ENCODE measurements at regions not wholly inside any gene's neighbourhood (a gene's known extent, or its start where the extent isn't known, plus 50 kb on each side); places are given as distances from the start of the nearest gene placed in this dataset.
"Not testable (repeated sequence)": the region's sequence is repeated elsewhere in the genome, so short reads cannot be mapped to it uniquely, and the experiment has no call there.

GRCh38 chr6:112511441-112511840 lies 164.3 kb downstream of the RFPL4B start:
- DNase-seq (ENCODE audit: low read depth), result no peak

DNA sequence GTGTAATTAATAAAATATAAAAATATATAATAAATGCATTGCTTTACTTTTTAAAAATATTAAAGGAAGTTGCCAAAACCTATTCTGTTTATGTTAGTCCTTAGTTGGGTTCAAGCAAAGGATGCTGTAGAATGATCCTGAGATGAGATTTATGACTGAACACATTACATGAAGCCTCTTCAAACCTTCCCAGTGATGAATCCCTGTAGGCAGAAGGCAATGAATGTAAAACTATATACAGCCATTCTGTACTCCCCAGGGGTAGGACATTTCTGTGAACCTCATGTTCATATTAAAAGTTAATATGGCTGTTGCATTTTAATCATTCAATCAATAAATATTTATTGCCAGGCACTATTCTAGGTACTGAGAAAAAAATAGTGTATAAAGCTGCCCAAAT lies 166.0 kb downstream of the RFPL4B start:
- no peak for DNase-seq (ENCODE audit: low read depth)

DNA sequence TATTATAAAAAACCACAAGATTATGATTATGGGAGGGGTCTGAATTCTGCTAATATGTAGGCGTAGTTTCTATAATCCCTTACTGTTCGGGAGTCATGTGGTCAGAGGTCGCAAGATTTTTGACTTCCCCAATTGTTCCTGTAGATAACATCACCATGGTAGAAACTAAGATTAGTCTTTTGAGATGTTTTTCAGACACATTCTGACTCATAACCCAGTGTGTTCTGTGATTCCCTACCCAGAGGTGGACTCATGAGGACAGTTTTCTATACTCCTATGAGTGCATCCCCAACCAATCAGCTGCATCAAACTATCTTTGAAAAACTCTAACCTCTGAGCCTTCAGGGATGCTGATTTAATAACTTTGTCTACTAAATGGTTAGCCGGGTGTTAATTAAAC lies 175.5 kb downstream of the RFPL4B start:
- no peak for DNase-seq (ENCODE audit: low read depth)

GRCh38 chr6:112524071-112524470 lies 176.9 kb downstream of the RFPL4B start:
- DNase-seq (ENCODE audit: low read depth), result no peak

DNA sequence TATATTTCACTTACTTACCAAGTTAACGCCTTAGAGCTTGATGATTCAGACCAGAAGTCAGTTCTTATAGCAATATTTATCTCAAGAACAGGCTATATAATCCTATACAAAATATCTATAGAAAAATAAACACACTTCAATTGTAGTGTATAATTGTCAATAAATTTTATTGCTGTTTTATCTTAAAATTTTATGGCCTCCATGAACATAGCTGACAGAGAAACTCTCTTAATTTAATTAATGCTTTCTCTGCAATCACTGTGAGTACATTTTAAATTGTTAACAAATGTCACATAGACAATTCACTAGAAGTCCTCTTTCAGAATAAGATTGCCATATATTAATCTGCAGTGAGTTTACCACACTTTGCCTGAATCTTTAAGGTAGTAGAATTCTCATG lies 178.6 kb downstream of the RFPL4B start:
- DNase-seq (ENCODE audit: low read depth), result no peak

DNA sequence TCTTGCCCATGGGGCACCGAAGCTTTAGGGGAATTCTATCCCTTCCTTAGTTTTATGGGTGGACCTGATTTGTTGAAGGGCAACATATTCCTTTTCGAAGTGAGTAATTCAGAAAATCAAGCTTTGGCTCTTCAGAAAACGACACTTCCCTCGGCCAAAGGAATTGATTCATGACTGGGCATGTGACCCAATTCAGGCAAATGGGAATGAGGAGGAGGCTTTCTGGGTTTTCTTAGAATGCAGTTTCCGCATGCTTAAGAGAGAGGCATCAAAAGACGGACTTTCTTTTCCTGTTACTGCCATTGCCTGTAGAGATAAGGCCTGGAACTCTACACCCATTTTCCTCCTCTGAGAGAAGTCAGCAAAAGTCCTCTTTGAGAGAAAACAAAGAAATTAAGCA lies 179.5 kb downstream of the RFPL4B start:
- no peak for DNase-seq (ENCODE audit: low read depth)

DNA sequence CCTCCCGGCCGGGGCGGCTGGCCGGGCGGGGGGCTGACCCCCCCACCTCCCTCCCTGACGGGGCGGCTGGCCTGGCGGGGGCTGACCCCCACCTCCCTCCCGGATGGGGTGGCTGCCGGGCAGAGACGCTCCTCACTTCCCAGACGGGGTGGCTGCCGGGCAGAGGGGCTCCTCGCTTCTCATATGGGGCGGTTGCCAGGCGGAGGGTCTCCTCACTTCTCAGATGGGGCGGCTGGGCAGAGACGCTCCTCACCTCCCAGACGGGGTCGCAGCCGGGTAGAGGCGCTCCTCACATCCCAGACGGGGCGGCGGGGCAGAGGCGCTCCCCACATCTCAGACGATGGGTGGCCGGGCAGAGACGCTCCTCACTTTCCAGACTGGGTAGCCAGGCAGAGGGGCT lies 181.2 kb downstream of the RFPL4B start:
- DNase-seq (ENCODE audit: low read depth), result not testable (repeated sequence)

- DNase-seq (ENCODE audit: low read depth), result no peak
Observed at GRCh38 chr6:112535816-112536215, 188.7 kb downstream of the RFPL4B start.

GRCh38 chr6:112539355-112539754 lies 192.2 kb downstream of the RFPL4B start:
- DNase-seq (ENCODE audit: low read depth), result no peak

DNA sequence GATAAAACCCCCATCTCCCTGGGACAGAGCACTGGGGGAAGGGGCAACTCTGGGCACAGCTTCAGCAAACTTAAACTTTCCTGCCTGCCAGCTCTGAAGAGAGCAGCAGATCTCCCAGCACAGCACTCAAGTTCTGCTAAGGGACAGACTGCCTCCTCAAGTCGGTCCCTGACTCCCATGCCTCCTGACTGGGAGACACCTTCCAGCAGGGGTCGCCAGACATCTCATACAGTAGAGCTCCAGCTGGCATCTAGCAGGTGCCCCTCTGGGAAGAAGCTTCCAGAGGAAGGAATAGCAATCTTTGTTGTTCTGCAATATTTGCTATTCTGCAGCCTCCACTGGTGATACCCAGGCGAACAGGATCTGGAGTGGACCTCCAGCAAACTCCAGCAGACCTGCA lies 194.7 kb downstream of the RFPL4B start:
- not testable (repeated sequence) for DNase-seq (ENCODE audit: low read depth)

GRCh38 chr6:112547321-112548085 lies 200.4 kb downstream of the RFPL4B start:
- DNase-seq (ENCODE audit: low read depth), result not testable (repeated sequence)

- DNase-seq (ENCODE audit: low read depth), result no peak
Observed at GRCh38 chr6:112549749-112550148, 202.6 kb downstream of the RFPL4B start.

GRCh38 chr6:112557435-112557834 lies 210.3 kb downstream of the RFPL4B start:
- DNase-seq (ENCODE audit: low read depth), result no peak

DNA sequence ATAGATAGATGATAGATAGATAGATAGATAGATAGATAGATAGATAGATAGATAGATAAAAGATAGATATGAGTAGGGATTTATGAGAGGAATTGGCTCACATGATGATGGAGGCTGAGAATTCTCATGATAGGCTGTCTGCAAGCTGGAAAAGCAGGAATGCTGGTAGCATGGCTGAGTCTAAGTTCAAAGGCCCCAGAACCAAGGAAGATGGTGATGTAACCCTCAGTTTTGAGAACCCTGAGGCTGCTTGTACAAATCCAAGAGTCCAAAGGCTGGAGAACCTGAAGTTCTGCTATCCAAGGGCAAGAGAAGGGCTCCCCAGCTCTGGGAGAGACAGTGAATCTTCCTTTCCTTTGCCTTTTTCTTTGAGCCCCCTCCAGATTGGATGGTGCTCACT lies 210.8 kb downstream of the RFPL4B start:
- no peak for DNase-seq (ENCODE audit: low read depth)

- DNase-seq (ENCODE audit: low read depth), result no peak
Observed at GRCh38 chr6:112560651-112561050, 213.5 kb downstream of the RFPL4B start.

- DNase-seq (ENCODE audit: low read depth), result no peak
Observed at GRCh38 chr6:112562301-112563231, 215.4 kb downstream of the RFPL4B start.

DNA sequence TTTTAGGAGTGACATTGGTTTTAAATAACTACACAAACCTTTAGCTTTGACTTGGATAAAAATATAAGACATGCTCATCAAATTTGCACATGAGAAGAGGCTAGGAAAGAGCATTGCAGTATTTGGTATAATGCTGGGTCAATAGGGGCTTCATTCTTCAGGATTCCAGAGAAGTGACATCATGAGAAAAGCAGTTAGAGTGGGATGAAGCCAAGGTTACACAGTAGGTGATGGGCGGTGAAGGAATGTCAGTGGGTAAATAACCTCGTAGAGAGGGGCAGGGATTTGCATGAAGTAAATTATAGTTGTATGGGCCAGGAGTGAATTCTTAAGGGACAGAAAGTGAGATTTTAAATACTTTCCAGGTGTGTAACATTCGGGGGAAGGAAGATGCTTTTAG lies 216.2 kb downstream of the RFPL4B start:
- peak; percentile 30 for DNase-seq (ENCODE audit: low read depth)

GRCh38 chr6:112568066-112568465 lies 220.9 kb downstream of the RFPL4B start:
- no peak for DNase-seq (ENCODE audit: low read depth)

GRCh38 chr6:112571488-112572270 lies 224.5 kb downstream of the RFPL4B start:
- no peak for DNase-seq (ENCODE audit: low read depth)

GRCh38 chr6:112574190-112574589 lies 227.1 kb downstream of the RFPL4B start:
- no peak for DNase-seq (ENCODE audit: low read depth)

- no peak for DNase-seq (ENCODE audit: low read depth)
Observed at GRCh38 chr6:112575309-112575834, 228.2 kb downstream of the RFPL4B start.

GRCh38 chr6:112576423-112576822 lies 229.3 kb downstream of the RFPL4B start:
- no peak for DNase-seq (ENCODE audit: low read depth)

All from HS-5 (cell line).